ENCODE measurements at regions not wholly inside any gene's neighbourhood (a gene's known extent, or its start where the extent isn't known, plus 50 kb on each side); places are given as distances from the start of the nearest gene placed in this dataset.

DNA sequence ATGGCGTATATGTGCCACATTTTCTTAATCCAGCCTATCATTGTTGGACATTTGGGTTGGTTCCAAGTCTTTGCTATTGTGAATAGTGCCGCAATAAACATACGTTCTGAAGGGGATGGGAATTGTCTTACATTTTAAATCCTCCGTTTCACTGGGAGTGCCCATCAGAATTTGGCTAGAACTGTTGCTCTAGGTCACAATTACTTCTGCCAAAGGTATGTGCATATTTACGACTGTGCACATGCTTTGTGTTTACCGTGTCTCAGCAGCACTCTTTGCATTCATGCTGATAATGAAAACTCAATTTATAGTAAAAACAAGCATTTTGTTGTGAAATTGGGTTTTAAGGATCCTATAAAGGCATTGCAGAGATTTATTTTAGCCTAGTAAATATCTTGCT lies 151.9 kb upstream of the ZNF618 start:
- TF ChIP-seq ZNF146 (tag by site-specific recombination; IDR thresholded peaks at IDR 0.05), result 0 out of 2 replicates have a peak, but pooled peaks have one; percentile 10
- TF ChIP-seq ZBTB7A (tag by site-specific recombination; IDR thresholded peaks at IDR 0.05; ENCODE audit: low read depth), result no peak
- CTCF ChIA-PET, result interaction anchor here (1.0 kb wide), 1 partner anchor 42 kb away, joined by 3 read pairs; no protein-coding TSS in a partner anchor

GRCh38 chr9:113728989-113729388 lies 147.1 kb upstream of the ZNF618 start:
- no peaks in the 10 kb centered on the region for H3K9me3 ChIP-seq (ENCODE audit: control insufficient read depth, insufficient read depth, low read depth, low read length)
- H3K4me1 ChIP-seq (ENCODE audit: control insufficient read depth, insufficient read depth, low read length), result no peaks in the 10 kb centered on the region
- no peaks in the 10 kb centered on the region for H3K36me3 ChIP-seq (ENCODE audit: control insufficient read depth in 2 of 2, insufficient read depth in 1 of 2, low read length in 2 of 2)
- no peak overlapping the region for H3K27ac ChIP-seq (ENCODE audit: extremely low read depth, low read depth, low read length)
- ChIA-PET CTCF (interaction anchor here (2.8 kb wide), 1 partner anchor 8 kb away, joined by 10 read pairs; no protein-coding TSS in a partner anchor), POLR2A (no interaction called here)
- TF ChIP-seq ZNF148 (tag by site-specific recombination; IDR thresholded peaks at IDR 0.05; ENCODE audit: borderline replicate concordance), result no peak
- TF ChIP-seq, protein P1, sequence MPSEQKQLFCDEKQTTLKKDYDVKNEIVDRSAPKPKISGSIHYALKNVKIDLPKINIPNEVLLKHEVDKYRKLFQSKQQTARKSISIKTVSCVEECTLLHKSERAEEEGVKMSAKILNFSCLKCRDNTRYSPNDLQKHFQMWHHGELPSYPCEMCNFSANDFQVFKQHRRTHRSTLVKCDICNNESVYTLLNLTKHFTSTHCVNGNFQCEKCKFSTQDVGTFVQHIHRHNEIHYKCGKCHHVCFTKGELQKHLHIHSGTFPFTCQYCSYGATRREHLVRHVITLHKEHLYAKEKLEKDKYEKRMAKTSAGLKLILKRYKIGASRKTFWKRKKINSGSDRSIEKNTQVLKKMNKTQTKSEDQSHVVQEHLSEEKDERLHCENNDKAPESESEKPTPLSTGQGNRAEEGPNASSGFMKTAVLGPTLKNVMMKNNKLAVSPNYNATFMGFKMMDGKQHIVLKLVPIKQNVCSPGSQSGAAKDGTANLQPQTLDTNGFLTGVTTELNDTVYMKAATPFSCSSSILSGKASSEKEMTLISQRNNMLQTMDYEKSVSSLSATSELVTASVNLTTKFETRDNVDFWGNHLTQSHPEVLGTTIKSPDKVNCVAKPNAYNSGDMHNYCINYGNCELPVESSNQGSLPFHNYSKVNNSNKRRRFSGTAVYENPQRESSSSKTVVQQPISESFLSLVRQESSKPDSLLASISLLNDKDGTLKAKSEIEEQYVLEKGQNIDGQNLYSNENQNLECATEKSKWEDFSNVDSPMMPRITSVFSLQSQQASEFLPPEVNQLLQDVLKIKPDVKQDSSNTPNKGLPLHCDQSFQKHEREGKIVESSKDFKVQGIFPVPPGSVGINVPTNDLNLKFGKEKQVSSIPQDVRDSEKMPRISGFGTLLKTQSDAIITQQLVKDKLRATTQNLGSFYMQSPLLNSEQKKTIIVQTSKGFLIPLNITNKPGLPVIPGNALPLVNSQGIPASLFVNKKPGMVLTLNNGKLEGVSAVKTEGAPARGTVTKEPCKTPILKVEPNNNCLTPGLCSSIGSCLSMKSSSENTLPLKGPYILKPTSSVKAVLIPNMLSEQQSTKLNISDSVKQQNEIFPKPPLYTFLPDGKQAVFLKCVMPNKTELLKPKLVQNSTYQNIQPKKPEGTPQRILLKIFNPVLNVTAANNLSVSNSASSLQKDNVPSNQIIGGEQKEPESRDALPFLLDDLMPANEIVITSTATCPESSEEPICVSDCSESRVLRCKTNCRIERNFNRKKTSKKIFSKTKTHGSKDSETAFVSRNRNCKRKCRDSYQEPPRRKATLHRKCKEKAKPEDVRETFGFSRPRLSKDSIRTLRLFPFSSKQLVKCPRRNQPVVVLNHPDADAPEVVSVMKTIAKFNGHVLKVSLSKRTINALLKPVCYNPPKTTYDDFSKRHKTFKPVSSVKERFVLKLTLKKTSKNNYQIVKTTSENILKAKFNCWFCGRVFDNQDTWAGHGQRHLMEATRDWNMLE (tag by site-specific recombination; conservative IDR thresholded peaks at IDR 0.05; ENCODE audit: low read depth), result no peak
- TF ChIP-seq ZNF114 (tag by site-specific recombination; IDR thresholded peaks at IDR 0.05), result no peak
- TF ChIP-seq ZBTB10 (tag by site-specific recombination; IDR thresholded peaks at IDR 0.05), result no peak
- no peak for TF ChIP-seq ZNF366 (tag by site-specific recombination; conservative IDR thresholded peaks at IDR 0.05)
- no peak for TF ChIP-seq GFI1B (tag by site-specific recombination; IDR thresholded peaks at IDR 0.05)
- no peak for TF ChIP-seq ZFHX2 (tag by site-specific recombination; conservative IDR thresholded peaks at IDR 0.05)
- no peak for TF ChIP-seq ZNF707 (tag by site-specific recombination; IDR thresholded peaks at IDR 0.05)
- TF ChIP-seq ZEB2 (tag by site-specific recombination; IDR thresholded peaks at IDR 0.05), result no peak
- TF ChIP-seq ZNF521 (tag by site-specific recombination; IDR thresholded peaks at IDR 0.05), result no peak
- TF ChIP-seq ZNF354C (tag by site-specific recombination; IDR thresholded peaks at IDR 0.05; ENCODE audit: borderline replicate concordance, low read depth), result no peak
- TF ChIP-seq EGR2 (tag by site-specific recombination; IDR thresholded peaks at IDR 0.05; ENCODE audit: low read depth), result no peak
- TF ChIP-seq ZNF175 (tag by site-specific recombination; IDR thresholded peaks at IDR 0.05), result no peak
- TF ChIP-seq ZNF76 (tag by site-specific recombination; IDR thresholded peaks at IDR 0.05; ENCODE audit: borderline replicate concordance, low read depth), result no peak
- no peak overlapping the region for H3K4me3 ChIP-seq (ENCODE audit: low read depth, low read length)

More for the DNA sequence above, 151.9 kb upstream of the ZNF618 start:
- Histone ChIP-seq H3K4me3 (ENCODE audit: low read depth, low read length) (no peak overlapping the region), H3K9me3 (ENCODE audit: control insufficient read depth, insufficient read depth, low read depth, low read length) (no peaks in the 10 kb centered on the region), H3K36me3 (ENCODE audit: control insufficient read depth in 2 of 2, insufficient read depth in 1 of 2, low read length in 2 of 2) (no peaks in the 10 kb centered on the region), H3K27ac (ENCODE audit: extremely low read depth, low read depth, low read length) (no peak overlapping the region), H3K4me1 (ENCODE audit: control insufficient read depth, insufficient read depth, low read length) (no peaks in the 10 kb centered on the region)
- POLR2A ChIA-PET, result no interaction called here
